ENCODE measurements at regions not wholly inside any gene's neighbourhood (a gene's known extent, or its start where the extent isn't known, plus 50 kb on each side); places are given as distances from the start of the nearest gene placed in this dataset.

DNA sequence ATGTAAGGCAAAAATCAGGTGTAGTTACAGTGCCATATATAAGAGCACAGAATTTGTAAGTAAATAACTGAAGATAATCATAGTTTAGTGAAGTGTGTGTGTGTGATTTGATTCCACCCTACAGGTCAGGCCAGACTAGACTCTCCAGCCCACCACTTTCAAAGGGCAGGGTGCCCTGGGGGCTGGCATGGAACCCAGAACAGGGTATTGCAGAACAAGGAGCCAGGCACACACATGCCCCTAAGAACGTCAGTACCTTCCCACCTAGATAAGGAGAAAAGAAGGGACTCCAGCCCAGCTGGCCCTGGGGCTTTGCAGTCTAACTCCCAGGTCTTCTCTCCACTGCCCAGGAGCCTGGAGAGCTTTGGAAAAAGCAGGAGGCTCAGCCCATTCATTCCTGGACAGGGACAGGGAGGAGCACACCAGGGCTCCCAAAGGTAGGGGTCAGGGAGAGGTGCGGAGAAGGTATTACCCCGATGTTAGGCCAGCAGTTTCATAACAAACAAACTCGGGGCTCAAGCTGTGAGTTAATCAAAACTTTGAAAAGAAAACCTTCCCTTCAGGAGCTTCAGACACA is 149.7 kb upstream of the VANGL1 start:
- no peak overlapping the region for H3K27ac ChIP-seq (ENCODE audit: low read depth in 1 of 2, low read length in 2 of 2)
- H3K4me1 ChIP-seq (ENCODE audit: control insufficient read depth in 4 of 4, insufficient read depth in 4 of 4, low read length in 3 of 4), result no peaks in the 10 kb centered on the region
- TF ChIP-seq CTCF (IDR thresholded peaks at IDR 0.05; ENCODE audit: low read depth, low read length, missing input control), result no peak
- TF ChIP-seq GABPA (IDR thresholded peaks at IDR 0.05 in 1 of 2, conservative IDR thresholded peaks at IDR 0.05 in 1 of 2), result no peak
- TF ChIP-seq, protein P1, sequence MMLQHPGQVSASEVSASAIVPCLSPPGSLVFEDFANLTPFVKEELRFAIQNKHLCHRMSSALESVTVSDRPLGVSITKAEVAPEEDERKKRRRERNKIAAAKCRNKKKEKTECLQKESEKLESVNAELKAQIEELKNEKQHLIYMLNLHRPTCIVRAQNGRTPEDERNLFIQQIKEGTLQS (IDR thresholded peaks at IDR 0.05), result no peak
- no peak for TF ChIP-seq RAD21 (IDR thresholded peaks at IDR 0.05)
- TF ChIP-seq, protein P2, sequence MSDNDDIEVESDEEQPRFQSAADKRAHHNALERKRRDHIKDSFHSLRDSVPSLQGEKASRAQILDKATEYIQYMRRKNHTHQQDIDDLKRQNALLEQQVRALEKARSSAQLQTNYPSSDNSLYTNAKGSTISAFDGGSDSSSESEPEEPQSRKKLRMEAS (IDR thresholded peaks at IDR 0.05), result no peak
- TF ChIP-seq ZBTB33 (IDR thresholded peaks at IDR 0.05), result no peak
- TF ChIP-seq FOXA2 (IDR thresholded peaks at IDR 0.05), result no peak
- TF ChIP-seq HNF4A (conservative IDR thresholded peaks at IDR 0.05), result no peak
- TF ChIP-seq NR2F2 (IDR thresholded peaks at IDR 0.05), result no peak
- TF ChIP-seq RXRA (IDR thresholded peaks at IDR 0.05), result no peak
- no peak for TF ChIP-seq SP1 (IDR thresholded peaks at IDR 0.05)
- no peaks in the 10 kb centered on the region for H3K27me3 ChIP-seq (ENCODE audit: control insufficient read depth in 4 of 4, insufficient read depth in 4 of 4, low read length in 3 of 4)
- H3K9me3 ChIP-seq (ENCODE audit: control insufficient read depth in 4 of 4, low read length in 3 of 4), result no peaks in the 10 kb centered on the region
- H3K9ac ChIP-seq (ENCODE audit: low read depth in 1 of 2, low read length in 2 of 2), result no peak overlapping the region
- no peak overlapping the region for H3K4me3 ChIP-seq (ENCODE audit: low read depth in 1 of 3, low read length in 3 of 3)
- no peak for DNase-seq (ENCODE audit: low spot score)
- no peaks in the 10 kb centered on the region for H3K36me3 ChIP-seq (ENCODE audit: control insufficient read depth in 4 of 4, insufficient read depth in 3 of 4, low read depth in 1 of 4, low read length in 3 of 4)
- WGBS, result 84% methylated on average over 4 of the region's 4 CpGs

- peak; percentile 10 for DNase-seq (ENCODE audit: low spot score)
Measured at GRCh38 chr1:115491298-115492018, 150.3 kb upstream of the VANGL1 start.

More at GRCh38 chr1:115491298-115492018, 150.3 kb upstream of the VANGL1 start:
- Histone ChIP-seq H3K36me3 (ENCODE audit: control insufficient read depth in 4 of 4, insufficient read depth in 3 of 4, low read depth in 1 of 4, low read length in 3 of 4) (no peaks in the 10 kb centered on the region), H3K9ac (ENCODE audit: low read depth in 1 of 2, low read length in 2 of 2) (no peak overlapping the region), H3K4me3 (ENCODE audit: low read depth in 1 of 3, low read length in 3 of 3) (no peak overlapping the region), H3K9me3 (ENCODE audit: control insufficient read depth in 4 of 4, low read length in 3 of 4) (no peaks in the 10 kb centered on the region), H3K27ac (ENCODE audit: low read depth in 1 of 2, low read length in 2 of 2) (no peak overlapping the region), H3K27me3 (ENCODE audit: control insufficient read depth in 4 of 4, insufficient read depth in 4 of 4, low read length in 3 of 4) (no peaks in the 10 kb centered on the region), H3K4me1 (ENCODE audit: control insufficient read depth in 4 of 4, insufficient read depth in 4 of 4, low read length in 3 of 4) (no peaks in the 10 kb centered on the region)
- TF ChIP-seq YY1 (IDR thresholded peaks at IDR 0.05) (no peak), FOXA1 (IDR thresholded peaks at IDR 0.05) (no peak), TAF1 (conservative IDR thresholded peaks at IDR 0.05) (no peak), NR2F2 (IDR thresholded peaks at IDR 0.05) (no peak), FOXA2 (IDR thresholded peaks at IDR 0.05) (no peak)
- TF ChIP-seq, protein P2 (IDR thresholded peaks at IDR 0.05), result no peak
- WGBS, result 91% methylated on average over 9 of the region's 9 CpGs

All from liver (tissue), 8 donors.